ENCODE measurements at regions not wholly inside any gene's neighbourhood (a gene's known extent, or its start where the extent isn't known, plus 50 kb on each side); places are given as distances from the start of the nearest gene placed in this dataset.
"Not testable (repeated sequence)": the region's sequence is repeated elsewhere in the genome, so short reads cannot be mapped to it uniquely, and the experiment has no call there.

DNA sequence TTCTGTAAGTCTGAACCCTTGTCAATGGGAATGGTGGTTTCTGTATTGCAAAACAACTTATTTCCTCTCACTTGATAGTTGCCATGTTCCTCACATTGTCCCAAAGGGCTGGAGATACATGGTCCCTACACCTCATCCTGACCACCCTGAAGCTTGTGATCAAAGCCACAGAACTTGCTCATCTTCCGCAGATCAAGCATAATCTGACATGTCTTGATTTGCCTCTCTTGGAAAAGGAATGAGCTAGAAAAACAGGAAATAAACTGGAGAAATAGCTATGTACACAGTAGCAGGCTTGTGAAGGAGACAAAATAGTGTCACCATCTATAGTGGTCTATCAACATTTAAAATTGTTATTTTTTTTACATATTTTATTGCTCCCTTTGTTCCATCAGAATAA is 871.9 kb upstream of the C9orf72 start:
- DNase-seq (ENCODE audit: low read depth in 2 of 2), result no peak

DNA sequence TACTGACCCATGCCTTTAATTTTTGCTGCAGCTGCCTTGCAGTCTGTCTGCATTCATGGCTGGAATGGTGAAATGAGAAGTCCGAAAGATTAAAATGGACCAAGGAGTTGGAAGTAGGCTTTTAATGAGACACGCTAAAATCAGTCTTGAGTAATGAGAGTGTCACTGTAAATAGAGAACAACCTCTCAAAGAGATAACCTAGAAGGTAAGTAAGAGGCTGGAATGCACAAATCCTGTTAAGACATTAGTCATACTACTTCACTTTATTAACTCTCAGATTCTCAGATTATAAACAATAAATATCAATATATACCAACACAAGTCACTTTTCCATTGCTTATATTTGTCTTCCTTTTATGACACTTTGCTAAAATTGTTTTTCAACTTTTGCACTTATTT is 880.6 kb upstream of the C9orf72 start:
- no peak for DNase-seq (ENCODE audit: low read depth in 2 of 2)

DNA sequence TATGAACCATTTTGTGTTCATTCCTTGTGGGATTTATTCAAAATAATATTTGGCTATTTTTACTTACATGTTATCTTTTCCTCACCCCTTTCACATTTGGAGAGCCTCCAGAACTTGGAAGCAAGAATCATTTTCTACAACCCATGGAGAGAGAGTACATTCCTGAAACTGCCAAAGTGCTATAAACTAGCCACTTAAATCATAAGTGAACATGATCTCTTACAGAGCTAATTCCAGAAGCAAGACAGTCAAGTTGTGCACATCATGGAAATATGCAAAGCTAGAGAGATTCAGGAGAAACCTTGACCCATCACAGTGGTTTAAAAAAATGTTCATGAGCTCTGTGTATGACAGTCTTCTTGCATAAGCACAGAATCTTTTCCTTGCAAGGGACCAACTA is 883.6 kb upstream of the C9orf72 start:
- no peak for DNase-seq (ENCODE audit: low read depth in 2 of 2)

DNA sequence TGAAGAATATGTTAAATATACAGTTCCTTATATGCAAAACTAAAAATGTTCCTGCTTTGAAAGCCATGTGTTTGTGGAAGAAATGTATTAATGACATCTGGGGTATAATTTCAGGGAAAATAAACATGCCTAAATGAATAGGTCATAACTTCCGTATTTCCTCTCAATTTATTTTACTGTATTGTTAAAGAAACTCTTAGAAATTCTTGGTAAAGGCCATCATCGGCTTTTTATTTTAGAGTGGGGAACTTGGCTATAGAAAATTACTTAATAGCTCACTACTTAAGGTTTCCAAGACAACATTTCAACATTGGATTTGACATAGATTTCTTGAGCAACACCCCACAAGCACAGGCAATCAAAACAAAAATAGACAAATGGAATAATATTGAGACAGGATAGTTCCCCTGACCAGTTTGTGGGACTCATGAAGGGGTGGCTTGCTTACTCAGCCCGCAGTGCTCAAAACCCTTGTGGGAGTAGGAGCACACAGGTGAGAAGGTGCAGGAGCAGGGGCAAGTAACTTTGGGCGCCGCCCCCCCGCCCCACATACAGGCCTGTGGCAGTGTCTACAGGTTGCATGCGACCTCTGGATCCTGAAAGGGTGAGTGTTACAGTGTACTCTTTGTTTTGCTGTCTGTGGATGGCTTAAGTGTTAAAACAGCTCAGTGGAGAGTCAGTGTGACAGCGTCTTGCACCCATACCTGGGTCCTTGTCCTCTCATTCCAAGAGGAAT is 891.4 kb upstream of the C9orf72 start:
- no peak for DNase-seq (ENCODE audit: low read depth in 2 of 2)

DNA sequence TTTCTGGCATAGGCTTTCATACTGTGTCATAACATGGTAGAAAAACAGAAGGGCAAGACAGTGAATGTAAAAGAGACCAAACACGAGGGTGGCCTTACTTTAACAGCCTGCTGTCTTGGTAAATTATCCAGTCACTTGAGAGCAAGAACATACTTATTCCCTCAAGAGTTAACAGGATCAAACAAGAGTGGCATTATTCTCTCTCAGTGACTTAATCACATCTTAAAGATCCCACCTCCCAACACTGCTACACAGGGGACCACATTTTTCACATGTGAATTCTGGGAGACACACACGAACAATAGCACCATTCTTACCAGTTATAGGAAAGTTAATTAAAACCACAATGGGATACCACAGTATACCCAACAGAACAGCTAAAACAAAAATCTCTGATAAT is 898.0 kb upstream of the C9orf72 start:
- no peak for DNase-seq (ENCODE audit: low read depth in 2 of 2)

DNA sequence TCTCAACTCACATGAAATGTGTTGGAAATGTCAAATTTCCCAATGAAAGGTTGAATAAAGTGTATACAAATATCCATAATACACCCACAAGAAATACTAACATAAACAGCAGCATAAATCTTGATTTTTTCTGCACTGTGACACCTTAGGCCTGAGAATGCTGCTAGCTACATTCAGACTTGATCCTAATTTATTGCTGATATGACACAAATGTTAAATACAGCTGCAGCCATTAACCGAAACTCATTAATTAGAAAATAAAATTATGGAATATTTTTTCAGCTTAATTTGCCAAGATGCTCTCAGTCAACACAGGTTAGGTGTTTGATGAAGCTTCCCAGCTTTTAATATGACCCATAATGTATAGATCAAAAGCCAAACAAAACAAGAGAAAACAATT is 914.3 kb upstream of the C9orf72 start:
- no peak for DNase-seq (ENCODE audit: low read depth in 2 of 2)

DNA sequence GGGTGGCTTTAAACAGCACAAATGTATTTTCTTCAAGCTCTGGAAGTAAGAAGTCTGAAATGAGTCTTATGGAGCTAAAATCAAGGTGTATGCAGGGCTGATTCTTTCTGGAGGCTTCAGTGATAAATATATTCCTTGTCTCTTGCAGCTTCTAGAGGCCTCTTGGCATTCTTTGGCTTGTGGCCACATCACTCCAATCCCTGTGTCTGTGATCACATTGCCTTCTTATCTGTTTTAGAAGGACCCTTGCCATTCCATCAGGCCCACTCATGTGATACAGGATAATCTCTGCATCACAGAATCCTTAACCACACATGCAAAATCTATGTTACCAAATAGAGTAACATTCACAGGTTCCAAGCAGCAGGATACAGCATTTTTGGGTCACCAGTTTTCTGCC is 917.8 kb upstream of the C9orf72 start:
- DNase-seq (ENCODE audit: low read depth in 2 of 2), result no peak

DNA sequence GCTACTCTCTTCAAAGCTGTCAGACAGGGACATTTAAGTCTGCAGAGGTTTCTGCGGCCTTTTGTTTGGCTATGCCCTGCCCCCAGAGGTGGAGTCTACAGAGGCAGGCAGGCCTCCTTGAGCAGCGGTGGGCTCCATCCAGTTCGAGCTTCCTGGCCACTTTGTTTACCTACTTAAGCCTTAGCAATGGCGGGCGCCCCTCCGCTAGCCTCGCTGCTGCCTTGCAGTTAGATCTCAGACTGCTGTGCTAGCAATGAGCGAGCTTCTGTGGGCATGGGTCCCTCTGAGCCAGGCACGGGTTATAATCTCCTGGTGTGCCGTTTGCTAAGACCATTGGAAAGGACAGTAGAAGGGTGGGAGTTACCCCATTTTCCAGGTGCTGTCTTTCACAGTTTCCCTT is 924.9 kb upstream of the C9orf72 start:
- not testable (repeated sequence) for DNase-seq (ENCODE audit: low read depth in 2 of 2)

DNA sequence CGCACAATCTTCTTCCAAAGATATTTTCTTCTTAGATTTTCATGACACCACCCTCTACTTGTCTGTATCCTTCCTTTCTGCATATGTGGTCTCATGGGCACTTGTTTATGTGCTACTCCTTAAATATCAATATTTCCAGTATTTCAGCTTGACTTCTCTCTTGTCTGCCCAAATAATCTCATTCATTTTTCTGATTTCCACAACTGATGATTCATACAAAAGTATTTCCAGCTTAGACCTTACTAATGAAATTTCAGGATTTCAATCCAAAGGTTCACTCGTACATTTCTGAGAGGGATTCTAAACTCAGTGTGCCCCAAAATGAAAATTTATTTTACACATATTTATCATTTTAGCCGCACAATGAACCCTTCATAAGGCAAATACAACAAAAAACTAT is 928.9 kb upstream of the C9orf72 start:
- no peak for DNase-seq (ENCODE audit: low read depth in 2 of 2)

DNA sequence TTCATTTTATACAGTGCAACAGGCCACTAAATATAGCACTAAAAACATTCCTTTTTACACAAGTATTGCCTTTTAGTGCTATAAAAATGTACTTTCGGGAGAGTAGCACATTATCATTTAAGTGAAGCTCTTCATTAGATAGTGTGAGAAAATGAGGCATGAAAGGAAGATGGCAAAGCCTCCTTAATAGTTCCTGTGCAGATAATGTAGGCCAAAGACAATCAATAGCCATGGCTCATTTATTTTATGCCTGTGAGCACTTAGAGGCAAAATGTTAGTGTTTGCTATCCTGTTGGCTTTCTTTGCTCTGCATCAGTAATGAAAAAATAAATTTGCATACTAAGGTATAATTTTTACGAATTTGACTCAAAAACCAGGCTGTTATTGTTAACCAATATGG is 929.5 kb upstream of the C9orf72 start:
- DNase-seq (ENCODE audit: low read depth in 2 of 2), result no peak

DNA sequence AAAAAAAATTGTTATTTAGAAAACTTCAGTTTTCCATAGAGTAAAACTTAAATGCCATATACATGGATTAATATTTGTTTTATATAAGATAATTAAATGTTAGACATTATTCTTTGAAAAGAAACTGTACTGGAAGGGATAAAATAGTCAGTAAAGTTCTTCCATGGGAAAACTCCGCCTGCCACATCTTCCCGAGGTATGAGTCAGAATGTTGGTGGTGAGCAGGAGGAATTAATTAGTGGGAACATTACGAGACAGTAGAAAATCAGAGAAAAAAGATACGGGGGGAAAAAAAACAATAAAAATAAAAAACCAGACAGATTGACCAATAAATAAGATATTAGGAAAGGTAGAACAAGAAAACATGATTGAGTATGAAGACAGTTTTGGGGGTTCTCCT is 930.3 kb upstream of the C9orf72 start:
- DNase-seq (ENCODE audit: low read depth in 2 of 2), result no peak

DNA sequence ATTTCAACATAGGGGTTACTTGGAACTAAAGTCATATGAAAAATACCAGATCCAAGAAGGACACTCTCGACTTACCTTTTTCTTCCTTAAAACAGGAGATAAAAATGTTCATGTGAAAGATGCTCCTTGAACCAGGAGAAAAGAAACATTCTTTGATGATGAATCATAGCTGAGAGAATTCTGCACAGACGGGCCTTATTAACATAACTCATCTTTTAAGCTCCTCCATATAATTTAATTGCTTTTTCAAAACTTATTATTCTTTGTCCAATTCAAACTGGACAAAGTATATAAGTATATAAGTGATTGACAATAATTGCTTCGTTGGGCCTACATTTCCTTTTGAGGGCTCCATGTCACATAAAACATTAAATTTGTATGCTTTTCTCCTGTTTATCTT is 945.2 kb upstream of the C9orf72 start:
- no peak for DNase-seq (ENCODE audit: low read depth in 2 of 2)

DNA sequence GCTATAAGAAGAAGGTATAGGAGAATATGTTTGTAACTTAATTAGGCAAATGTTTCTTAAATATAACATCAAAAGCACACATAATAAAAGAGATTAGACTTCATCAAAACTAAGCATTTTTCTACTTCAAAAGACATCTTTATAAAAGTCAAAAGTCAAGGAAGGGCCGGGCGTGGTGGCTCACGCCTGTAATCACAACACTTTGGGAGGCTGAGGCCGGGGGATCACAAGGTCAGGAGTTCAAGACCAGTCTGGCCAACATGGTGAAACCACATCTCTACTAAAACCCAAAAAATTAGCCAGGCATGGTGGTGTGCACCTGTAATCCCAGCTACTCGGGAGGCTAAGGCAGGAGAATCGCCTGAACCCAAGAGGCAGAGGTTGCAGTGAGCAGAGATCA is 951.0 kb upstream of the C9orf72 start:
- DNase-seq (ENCODE audit: low read depth in 2 of 2), result not testable (repeated sequence)

DNA sequence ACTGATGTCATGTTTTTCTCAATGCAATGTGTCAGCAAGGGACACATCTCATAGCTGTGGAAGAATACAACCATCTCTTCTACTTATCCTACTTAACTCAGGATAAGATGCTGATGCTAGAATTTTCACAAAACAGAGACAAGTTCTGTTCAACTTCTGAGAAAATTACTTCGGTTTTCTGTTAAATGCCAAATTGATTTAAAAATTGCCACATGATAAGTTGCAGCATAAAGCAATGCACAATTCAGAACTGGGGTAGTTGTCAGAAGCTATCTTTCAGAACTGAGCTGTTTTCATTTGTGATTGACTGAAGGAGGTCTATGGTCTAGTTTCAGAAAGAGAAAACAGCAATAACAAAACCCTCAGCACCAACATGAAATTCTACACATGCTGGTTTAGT is 954.8 kb upstream of the C9orf72 start:
- no peak for DNase-seq (ENCODE audit: low read depth in 2 of 2)

DNA sequence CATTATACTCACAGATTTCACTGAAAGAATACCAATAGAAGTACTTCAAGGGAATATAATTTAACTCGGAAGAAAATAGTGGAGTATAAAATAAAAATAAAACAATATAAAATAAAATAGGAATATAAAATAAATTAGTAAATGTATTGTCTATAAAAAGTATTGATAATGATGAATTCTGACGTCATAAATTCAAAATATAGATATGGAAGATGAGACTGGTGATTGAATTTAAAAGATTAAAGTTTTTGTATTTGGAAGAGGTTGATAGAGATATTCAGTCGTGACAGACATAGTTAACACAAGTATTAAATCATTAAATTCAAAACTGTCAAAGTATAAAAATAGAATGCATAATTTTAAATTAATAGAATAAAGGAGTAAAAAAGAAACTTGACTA is 964.9 kb upstream of the C9orf72 start:
- DNase-seq (ENCODE audit: low read depth in 2 of 2), result no peak

DNA sequence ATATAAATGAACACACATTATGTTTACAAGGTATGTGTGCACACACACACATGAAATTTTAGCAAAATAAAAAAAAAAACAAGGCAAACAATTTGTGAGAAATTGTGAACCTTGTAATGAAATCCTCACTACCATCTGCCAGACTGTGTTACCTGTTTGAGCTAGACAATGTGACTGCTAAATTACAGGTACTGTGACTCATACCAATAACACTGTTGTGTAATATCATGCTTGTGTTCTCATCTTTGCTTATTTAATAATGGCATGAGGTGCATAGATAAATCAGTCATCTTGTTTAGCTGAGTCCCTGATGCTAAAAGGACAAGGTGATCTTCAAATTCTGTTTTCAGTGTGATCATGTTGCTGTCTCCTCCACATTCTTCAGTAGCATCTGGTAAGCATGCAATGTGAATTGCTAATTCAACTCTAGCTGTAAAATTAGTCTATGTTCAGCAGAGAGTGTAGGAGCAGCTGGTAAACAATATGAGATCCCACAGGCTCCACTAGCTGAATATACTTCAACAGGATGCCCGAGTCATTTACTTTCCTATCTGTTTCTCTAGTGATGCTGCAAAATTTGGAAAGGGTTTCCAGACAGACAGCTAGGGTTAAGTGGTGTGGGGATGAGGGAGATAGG is 966.3 kb upstream of the C9orf72 start:
- DNase-seq (ENCODE audit: low read depth in 2 of 2), result no peak

DNA sequence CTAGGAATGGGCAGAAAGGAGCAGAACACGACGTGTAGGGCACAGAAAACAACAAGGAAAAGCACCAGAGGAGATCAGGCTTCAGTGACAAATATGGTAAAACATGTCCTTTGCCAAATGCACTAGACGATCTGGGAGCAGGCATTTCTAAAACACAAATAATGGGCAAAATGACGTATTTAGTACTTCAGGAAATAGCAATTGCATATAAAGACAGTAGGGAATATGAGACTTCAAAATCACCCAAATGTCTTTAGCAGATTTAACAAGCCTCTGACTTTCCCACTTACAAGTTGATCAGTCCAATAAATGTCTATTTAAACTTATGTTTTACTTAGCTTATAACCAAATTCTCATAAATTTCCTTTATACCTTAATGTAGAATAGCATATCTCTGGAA is 969.6 kb upstream of the C9orf72 start:
- DNase-seq (ENCODE audit: low read depth in 2 of 2), result no peak

DNA sequence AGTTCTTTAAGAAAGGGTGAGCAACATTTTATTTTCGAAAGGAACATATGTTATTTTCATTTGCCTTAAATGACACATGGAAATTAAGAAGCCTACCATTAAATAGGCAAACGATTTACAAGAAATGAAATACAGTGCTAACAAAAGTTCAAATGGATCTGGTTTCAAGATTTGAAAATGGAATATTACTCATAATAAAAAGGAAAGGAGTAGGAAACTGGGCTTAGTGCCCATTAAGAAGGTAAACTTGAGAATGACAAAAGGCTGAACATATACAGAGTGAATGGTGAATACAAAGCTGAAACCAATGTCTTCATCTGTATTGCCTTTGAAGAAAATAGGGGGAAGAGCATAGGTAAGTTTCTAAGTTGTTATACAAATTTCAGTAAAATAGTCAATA is 974.2 kb upstream of the C9orf72 start:
- no peak for DNase-seq (ENCODE audit: low read depth in 2 of 2)

DNA sequence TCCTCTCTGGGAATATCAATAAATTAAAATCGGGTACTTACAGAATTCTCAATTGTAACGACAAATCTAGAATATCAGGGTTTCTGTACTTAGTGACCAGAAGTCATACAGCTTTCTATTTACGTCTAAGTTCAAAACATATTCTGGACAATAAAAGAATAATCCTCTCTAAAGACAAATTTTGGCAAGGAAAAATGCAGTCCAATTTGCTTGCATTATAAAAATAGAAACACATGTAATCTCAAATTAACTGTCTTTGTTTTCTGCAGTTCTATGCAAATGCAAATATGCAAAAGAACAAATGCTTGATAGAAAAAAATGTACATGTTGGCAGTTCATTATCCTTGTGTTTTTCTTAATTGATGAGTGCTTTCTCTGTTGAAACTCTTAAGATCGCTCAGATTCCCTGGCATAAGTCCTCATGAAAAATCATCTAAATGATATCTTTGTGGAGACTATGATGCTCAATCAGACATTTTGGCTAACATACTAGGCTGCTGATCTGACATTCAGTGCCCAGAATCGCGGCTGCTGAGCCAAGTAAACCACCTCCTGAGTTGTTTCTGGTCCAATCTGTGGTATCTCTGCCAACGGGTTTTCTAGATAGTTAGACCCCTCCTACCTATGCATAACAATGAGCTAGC is 990.1 kb upstream of the C9orf72 start:
- DNase-seq (ENCODE audit: low read depth in 2 of 2), result no peak

DNA sequence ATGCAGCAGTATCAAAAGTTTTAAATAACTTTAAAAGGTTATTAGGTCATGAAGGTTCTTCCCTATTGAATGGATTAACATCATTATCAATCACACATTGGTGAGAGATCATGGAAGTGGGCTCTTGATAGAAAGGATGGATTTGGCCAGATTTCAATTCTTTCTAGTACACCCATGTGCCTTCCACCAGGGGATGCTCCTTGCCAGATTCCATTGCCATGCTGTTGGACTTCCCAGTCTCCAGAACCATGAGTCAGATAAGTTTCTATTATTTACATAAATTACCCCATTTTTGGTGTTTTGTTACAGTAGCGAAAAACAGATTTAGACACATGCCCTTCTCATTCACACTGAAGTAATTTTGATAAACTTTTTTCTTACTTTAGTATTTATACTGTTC is 1010.6 kb upstream of the C9orf72 start:
- no peak for DNase-seq (ENCODE audit: low read depth in 2 of 2)

DNA sequence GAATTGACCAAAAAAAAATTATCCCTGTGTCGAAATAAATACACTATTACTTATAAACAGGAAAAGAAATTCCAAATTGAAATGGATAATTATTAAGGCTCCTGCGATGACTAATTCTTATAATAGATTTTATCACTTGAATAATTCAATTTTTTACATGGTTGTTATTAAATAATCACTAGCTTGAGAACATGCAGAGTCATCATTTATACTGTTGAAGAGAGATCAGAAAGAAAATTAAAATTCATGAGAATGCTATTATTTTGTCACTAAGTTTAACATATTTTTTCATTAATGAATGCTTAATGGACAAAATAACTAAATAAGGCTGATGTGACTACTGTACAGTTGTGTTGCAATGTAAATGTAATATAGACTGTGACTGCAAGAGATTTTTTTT is 1011.3 kb upstream of the C9orf72 start:
- no peak for DNase-seq (ENCODE audit: low read depth in 2 of 2)

DNA sequence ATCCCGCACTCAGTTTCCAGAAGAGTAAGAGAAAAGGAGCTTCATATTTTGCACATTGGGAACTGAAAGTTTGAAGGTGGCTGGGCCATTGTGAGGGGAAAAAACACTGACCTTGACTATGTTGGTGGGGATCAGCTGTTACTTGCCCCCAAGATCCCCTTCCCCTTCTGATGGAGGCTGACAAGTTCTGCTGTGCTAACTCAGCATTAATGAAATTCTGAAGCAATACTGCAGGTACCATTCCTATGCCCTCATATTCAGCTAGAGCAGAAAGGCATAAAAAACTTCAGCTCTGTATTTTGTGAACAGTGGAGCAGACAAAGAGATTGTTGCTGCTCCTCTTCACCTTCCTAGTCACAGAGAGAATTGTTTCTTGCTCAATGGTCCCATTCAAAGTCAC is 1013.8 kb upstream of the C9orf72 start:
- DNase-seq (ENCODE audit: low read depth in 2 of 2), result no peak

DNA sequence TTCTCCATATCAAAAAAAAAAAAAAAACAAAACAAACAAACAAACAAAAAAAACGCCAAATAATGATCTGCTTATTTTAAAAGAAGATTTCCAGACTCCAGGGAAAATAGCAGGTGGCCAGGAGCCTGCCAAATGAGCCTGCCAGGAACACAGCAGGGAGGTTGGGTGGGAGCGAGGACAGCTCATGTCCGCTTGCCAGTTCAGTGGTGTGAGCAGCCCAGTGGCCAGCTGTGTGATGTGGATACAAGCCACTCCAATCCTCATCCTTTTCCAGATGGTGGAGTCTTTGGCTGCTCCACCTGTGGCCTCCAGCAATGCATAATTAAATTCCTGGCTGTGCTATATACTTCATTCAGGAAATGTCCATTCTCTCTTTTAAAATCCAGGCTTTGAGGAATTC is 1025.1 kb upstream of the C9orf72 start:
- DNase-seq (ENCODE audit: low read depth in 2 of 2), result no peak
